ENCODE measurements at regions not wholly inside any gene's neighbourhood (a gene's known extent, or its start where the extent isn't known, plus 50 kb on each side); places are given as distances from the start of the nearest gene placed in this dataset.

GRCh38 chr21:38944903-38945302 lies 139.2 kb downstream of the ETS2 start:
- no peak for TF ChIP-seq POLR2A (IDR thresholded peaks at IDR 0.05)
- TF ChIP-seq CTCF (IDR thresholded peaks at IDR 0.05): no peak

Measured in lower leg skin (tissue), 3 donors.